ENCODE measurements at regions not wholly inside any gene's neighbourhood (a gene's known extent, or its start where the extent isn't known, plus 50 kb on each side); places are given as distances from the start of the nearest gene placed in this dataset.

- H3K4me2 ChIP-seq (ENCODE audit: low read length) = no peak overlapping the region
- POLR2A ChIA-PET = no interaction called here
- no peaks in the 10 kb centered on the region for H3K9me3 ChIP-seq (ENCODE audit: control insufficient read depth in 1 of 2, insufficient read depth in 1 of 2, low read depth in 1 of 2, low read length in 2 of 2)
- no peaks in the 10 kb centered on the region for H3K36me3 ChIP-seq (ENCODE audit: control insufficient read depth in 1 of 2, insufficient read depth in 2 of 2, low read length in 2 of 2)
- no peak overlapping the region for H2AFZ ChIP-seq (ENCODE audit: low read depth, low read length, poor library complexity, severe bottlenecking)
- no peaks in the 10 kb centered on the region for H3K4me1 ChIP-seq (ENCODE audit: control insufficient read depth in 1 of 2, insufficient read depth in 2 of 2, low read length in 2 of 2)
- H3K27ac ChIP-seq (ENCODE audit: low read depth, low read length) = no peak overlapping the region
- CTCF ChIA-PET = no interaction called here
- ATAC-seq (no peak), DNase-seq (ENCODE audit: low read depth, low spot score) (no peak)
- H3K4me3 ChIP-seq (replicated peaks in 1 of 2; ENCODE audit: low read depth in 1 of 2, low read length in 2 of 2) = no peak overlapping the region
- no peak for TF ChIP-seq SIN3A (IDR thresholded peaks at IDR 0.05; ENCODE audit: low read depth)
- no peak for TF ChIP-seq TCF7L2 (IDR thresholded peaks at IDR 0.05; ENCODE audit: borderline replicate concordance, extremely low read depth, insufficient read depth, insufficient read length)
- no peak for TF ChIP-seq MAX (IDR thresholded peaks at IDR 0.05)
- TF ChIP-seq EGR1 (IDR thresholded peaks at IDR 0.05; ENCODE audit: low read depth) = no peak
- no peak for TF ChIP-seq JUND (IDR thresholded peaks at IDR 0.05)
- TF ChIP-seq ZBTB33 (IDR thresholded peaks at IDR 0.05; ENCODE audit: extremely low read depth, insufficient replicate concordance, low read length) = no peak
- no peaks in the 10 kb centered on the region for H3K79me2 ChIP-seq (ENCODE audit: insufficient read depth, low read length)
- H4K20me1 ChIP-seq (ENCODE audit: insufficient read depth) = no peaks in the 10 kb centered on the region
- RAD21 ChIA-PET (ENCODE audit: low non-redundant PET in 1 of 2, low total read pairs in 2 of 2, uncharacterized antibody in 2 of 2, unreplicated experiment in 2 of 2) = no interaction called here
- no TSS peak for BruUV-seq (replicated peaks)
- no peaks in the 10 kb centered on the region for H3K27me3 ChIP-seq (ENCODE audit: insufficient read depth, low read length)
- H3K9me2 ChIP-seq (ENCODE audit: insufficient read depth) = no peaks in the 10 kb centered on the region
- intact Hi-C loops (cut with micrococcal nuclease) = no loop called here
- H3K9ac ChIP-seq (ENCODE audit: low read length) = no peak overlapping the region
These were observed 70.8 kb downstream of the MRPL36 start for GRCh38 chr5:1728846-1729245.

GRCh38 chr5:1727571-1727970 is 72.1 kb downstream of the MRPL36 start:
- Histone ChIP-seq H3K4me1 (ENCODE audit: control insufficient read depth in 1 of 2, insufficient read depth in 2 of 2, low read length in 2 of 2) (no peaks in the 10 kb centered on the region), H3K27me3 (ENCODE audit: insufficient read depth, low read length) (no peaks in the 10 kb centered on the region), H3K9me3 (ENCODE audit: control insufficient read depth in 1 of 2, insufficient read depth in 1 of 2, low read depth in 1 of 2, low read length in 2 of 2) (no peaks in the 10 kb centered on the region), H3K4me2 (ENCODE audit: low read length) (no peak overlapping the region), H3K4me3 (replicated peaks in 1 of 2; ENCODE audit: low read depth in 1 of 2, low read length in 2 of 2) (no peak overlapping the region), H3K9me2 (ENCODE audit: insufficient read depth) (no peaks in the 10 kb centered on the region), H2AFZ (ENCODE audit: low read depth, low read length, poor library complexity, severe bottlenecking) (no peak overlapping the region), H4K20me1 (ENCODE audit: insufficient read depth) (no peaks in the 10 kb centered on the region), H3K79me2 (ENCODE audit: insufficient read depth, low read length) (no peaks in the 10 kb centered on the region), H3K36me3 (ENCODE audit: control insufficient read depth in 1 of 2, insufficient read depth in 2 of 2, low read length in 2 of 2) (no peaks in the 10 kb centered on the region), H3K27ac (ENCODE audit: low read depth, low read length) (no peak overlapping the region), H3K9ac (ENCODE audit: low read length) (no peak overlapping the region)
- ATAC-seq (no peak), DNase-seq (ENCODE audit: low read depth, low spot score) (no peak)
- intact Hi-C loops (cut with micrococcal nuclease) = no loop called here
- ChIA-PET RAD21 (ENCODE audit: low non-redundant PET in 1 of 2, low total read pairs in 2 of 2, uncharacterized antibody in 2 of 2, unreplicated experiment in 2 of 2) (no interaction called here), POLR2A (no interaction called here), CTCF (no interaction called here)
- BruUV-seq (replicated peaks) = no TSS peak
- TF ChIP-seq POLR2A (IDR thresholded peaks at IDR 0.05; ENCODE audit: borderline replicate concordance, extremely low read depth, insufficient read depth, insufficient read length) (no peak), FOSL1 (IDR thresholded peaks at IDR 0.05; ENCODE audit: low read depth) (no peak), RAD21 (IDR thresholded peaks at IDR 0.05; ENCODE audit: low read depth) (no peak), ATF3 (IDR thresholded peaks at IDR 0.05) (no peak), POLR2AphosphoS5 (IDR thresholded peaks at IDR 0.05; ENCODE audit: low read depth, low read length) (no peak), SRF (IDR thresholded peaks at IDR 0.05; ENCODE audit: low read depth) (no peak), SIN3A (IDR thresholded peaks at IDR 0.05; ENCODE audit: low read depth) (no peak), ELF1 (IDR thresholded peaks at IDR 0.05; ENCODE audit: borderline replicate concordance, low read depth) (no peak), TCF7L2 (IDR thresholded peaks at IDR 0.05; ENCODE audit: borderline replicate concordance, extremely low read depth, insufficient read depth, insufficient read length) (no peak), MAX (IDR thresholded peaks at IDR 0.05) (no peak), CEBPB (IDR thresholded peaks at IDR 0.05; ENCODE audit: low read depth) (no peak), REST (IDR thresholded peaks at IDR 0.05; ENCODE audit: low read depth) (no peak), ZNF274 (IDR thresholded peaks at IDR 0.05; ENCODE audit: low read depth, low read length) (no peak)
